HG03280 (cell line): ENCODE measurements at regions not wholly inside any gene's neighbourhood (a gene's known extent, or its start where the extent isn't known, plus 50 kb on each side); places are given as distances from the start of the nearest gene placed in this dataset.

Experiments used
- ATAC-seq: cut with Tn5 transposase; IDR thresholded peaks from one replicate; pipeline ENCODE4 v1.9.1; 2021; ENCODE audit warnings: mild to moderate bottlenecking, moderate library complexity; ENCODE audit not compliant: unreplicated experiment

DNA sequence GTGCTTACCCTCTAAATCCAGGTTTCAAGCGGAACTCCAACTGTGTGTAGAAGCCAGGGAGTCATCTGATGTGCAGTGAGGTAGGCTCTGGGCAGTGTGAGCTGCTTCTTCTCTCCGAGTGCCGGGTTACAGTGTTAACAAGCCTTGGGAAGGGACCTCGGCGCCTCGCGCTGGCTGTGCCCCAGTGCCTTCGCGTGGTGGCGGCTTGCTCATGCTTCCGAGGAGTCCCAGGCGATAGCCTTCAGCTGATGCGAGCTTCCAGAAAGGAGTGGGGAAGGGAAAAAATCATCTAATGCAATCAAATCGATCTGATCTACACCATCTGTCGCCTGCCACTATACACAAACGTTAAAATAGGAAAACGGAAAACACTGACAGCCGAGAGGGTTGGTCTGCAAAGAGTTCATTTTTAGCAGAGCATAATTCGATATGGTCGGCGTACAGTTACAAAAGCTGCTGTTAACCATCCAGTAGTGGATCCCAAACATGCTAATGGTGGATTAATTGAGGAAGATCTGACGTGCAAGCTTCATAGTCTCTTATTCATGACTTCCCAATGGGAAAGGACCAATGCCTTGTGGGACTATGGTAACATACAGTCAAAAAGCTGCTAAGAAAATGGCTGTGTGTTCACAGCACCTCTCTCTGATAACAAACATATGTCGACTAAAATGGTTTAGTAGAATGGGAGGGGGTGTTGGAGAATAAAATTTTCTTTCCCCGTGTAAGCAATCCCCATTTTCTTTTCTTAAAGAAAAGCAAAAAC is 128.7 kb upstream of the DPYD start:
- ATAC-seq, result no peak

DNA sequence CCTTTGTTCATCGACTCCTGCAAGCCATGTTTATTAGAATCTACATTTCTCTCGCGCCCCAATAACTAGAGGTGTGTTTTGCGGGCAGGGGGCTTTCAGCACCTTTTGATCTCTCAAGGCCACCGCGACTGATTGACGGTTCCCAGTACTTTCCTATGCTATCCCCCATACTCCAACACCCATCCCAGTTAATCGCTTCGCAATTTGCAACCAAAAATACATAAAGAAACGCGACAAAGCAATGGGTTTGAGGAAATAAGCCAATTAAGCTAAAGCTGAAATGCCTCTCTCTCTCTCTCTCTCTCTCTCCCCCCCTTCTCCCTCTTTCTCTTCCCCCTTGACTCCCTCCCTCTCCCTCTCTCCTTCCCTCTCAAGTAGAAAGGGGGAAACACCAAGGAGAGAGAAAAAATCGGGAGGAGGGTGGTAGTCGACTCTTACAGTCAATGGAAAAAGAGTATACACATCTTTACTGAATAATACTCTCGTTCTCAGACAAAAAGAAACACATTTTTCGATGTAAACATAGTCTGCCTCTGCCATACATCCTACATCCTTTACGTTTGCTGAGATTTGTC is 128.0 kb upstream of the DPYD start:
- ATAC-seq, result no peak

DNA sequence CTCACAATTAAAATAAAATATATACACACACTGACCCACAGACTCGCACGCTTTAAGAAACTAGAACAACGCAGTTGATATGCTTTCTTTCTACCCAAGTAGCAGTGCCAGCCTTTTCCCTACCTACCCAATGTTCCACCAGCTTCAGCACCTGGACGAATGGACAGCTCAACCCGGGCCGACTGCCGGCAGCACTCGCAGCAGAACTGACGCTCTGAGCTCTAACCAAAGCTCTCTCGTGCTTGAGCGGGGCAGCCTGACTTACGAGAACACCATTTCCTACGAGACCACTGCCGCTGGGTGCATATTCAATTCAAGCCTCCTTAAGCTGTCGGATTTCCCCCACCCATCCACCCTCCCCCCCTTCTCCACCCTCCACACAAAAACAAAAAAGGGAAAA is 127.4 kb upstream of the DPYD start:
- ATAC-seq, result no peak

DNA sequence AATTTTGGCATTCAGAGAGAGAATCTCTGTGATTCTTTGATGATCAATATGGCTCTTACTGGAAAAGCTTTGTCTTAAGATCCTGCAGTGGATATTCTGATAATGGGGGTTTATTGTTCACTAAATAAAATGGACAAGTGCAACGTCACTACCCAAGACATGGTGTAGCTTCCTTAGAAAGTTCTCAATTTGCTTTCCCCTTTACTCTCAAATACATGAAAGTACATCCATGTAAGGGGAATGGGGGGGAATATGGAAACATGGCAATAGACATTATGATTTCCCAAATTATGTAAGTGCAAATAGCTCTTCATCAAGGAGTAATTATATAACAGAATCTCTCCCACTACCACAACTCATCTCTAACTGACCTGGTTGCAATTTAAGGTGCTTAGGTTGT is 126.3 kb upstream of the DPYD start:
- no peak for ATAC-seq

DNA sequence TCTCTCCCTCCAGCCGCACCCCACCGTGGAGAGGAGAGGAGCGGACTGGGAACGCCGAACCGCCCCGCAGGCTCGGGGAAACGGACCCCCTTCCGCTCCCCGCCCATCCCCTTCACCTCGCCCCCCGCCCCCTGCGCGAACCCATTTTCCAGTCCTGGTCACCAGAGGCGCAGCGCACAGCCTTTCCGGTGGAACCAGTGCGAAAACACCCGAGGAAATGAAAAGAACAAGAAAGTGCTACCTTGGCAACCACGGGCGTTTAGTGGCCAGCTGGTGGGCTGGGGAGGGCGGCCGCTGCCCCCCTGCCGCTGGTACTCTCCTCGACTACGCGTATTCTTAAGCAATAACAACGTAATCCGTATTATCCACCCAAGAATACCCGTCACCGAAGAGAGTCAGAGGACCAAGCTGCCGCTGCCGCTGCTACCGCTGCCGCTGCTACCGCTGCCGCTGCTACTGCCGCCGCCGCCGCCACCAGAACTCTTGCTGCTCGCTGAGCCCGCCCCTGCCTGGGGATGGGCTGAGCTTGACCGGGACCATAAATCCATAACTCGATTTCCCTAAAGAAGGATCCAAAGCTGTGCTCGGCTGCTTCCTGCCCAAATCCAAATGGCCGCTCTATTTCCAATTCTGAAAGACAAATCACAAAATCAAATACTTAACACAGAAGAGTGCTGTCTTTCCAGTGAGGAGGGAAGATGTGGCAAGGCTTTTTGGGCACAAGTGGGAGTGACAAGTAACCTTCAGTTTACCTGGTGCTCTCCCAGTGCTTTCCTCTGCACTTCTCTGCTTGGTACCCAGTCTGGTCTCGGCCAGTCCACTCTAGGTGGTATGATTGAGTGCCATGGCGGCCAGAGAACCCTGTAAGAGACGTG is 125.2 kb upstream of the DPYD start:
- no peak for ATAC-seq

DNA sequence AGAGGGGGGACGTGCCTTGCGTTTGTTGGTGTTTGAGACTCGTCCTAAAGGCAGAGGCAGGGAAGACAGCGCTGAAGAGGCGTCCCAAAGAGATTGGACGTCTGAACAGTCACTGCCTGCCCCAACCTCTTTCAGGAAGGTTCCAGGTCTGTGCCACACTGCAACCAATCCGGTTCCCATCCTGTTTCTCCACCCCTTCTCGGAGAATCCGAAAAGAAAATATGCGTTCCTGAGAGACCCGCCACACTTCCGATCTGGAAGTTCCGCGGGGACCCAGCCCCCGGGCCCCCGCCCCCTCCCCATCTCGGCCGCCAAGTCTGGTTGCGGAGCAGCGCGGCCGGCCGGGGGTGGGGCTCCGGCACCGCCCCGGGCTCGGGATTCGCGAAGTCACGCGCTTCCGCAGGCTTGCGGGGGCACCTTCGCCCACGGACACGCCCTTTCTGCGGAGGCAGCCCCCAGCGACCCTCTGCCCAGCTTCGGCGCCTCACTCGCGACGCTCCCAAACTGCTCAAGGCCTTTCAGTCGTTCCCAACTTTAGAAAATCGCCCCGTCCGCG is 124.5 kb upstream of the DPYD start:
- no peak for ATAC-seq

DNA sequence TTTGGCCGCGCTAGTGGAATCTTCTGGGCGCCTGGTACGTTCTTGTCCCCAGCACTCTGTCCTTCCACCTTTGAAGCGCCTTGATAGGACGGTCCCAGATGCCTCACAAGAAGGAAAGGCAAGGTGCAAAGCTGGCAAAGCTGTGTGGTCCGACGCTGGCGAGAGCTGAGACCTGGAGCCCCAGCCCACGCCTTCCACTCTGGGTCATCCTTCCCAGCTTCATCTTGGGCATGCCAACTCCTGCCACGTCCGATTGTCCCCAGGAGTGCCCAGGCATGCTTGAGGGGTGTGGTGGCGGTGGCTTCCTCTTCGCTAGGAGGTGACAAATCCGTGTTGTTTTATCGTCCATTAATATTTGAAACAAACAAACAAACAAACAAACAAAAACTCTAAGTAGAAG is 123.9 kb upstream of the DPYD start:
- ATAC-seq, result no peak

DNA sequence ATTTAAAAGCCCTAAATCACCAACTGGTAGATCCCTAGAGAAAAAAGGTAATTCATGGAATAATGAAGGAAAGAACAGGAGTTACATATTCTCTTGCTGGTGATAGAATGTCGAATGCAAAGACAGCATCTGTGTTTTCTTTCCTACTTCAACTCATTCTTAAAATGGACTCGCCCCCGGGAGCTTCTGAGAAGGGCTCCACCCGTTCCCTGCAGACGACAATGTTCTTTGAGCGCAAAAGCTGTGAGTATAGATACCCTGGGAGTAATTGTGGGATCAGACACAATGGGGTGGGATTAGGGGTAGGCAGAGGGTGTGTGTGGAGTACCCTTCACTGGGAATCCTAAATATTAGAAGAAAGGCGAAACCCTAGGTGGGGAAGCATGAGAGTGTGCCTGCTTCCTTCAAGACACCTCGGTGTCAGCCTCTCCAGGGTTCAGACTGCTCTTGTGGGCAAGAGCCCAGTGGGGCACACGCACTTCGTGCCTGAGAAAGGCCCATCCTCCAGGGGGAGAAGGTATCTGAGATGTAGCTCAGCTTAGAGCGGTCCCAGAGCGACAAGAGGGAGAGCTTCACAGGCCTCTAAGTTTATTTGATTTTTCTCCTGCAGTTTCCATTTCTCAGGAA is 123.3 kb upstream of the DPYD start:
- no peak for ATAC-seq

DNA sequence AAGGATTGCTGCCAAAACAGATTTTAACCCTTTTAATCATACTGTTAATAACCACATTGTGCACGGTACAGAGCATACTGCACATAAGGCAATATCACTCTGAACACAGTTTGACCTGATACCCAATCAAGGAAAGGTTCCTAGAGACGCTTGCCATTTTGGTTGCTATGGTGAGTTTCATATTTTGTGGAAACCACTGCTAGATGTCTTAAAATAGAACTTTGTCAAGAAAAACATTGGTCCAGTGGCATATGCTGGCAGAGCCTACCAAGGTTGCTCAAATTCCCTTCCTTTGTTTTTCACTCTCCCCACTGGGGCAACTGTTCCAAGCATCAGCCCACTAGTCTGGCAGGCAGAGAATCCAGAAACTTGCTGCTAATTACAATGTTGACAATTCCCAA is 114.8 kb upstream of the DPYD start:
- ATAC-seq, result no peak

DNA sequence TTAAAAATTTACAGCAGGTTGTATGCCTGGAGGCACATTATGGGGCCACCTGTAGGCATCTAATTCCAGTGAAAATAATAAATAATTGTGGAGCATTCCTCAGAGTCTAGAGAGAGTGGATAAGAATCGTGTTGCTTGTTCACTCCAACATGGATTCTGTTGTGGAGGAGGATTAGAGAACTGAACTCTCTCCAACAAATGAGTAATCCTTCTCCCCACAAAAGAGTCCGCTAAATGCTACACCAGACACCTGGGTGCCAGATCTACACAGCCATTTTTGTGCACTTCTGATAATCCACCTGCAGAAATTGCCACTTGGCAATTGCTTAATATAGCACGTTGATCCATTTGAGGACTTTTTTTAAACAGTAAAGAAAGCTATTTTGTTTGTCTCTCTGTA is 113.7 kb upstream of the DPYD start:
- ATAC-seq, result no peak

DNA sequence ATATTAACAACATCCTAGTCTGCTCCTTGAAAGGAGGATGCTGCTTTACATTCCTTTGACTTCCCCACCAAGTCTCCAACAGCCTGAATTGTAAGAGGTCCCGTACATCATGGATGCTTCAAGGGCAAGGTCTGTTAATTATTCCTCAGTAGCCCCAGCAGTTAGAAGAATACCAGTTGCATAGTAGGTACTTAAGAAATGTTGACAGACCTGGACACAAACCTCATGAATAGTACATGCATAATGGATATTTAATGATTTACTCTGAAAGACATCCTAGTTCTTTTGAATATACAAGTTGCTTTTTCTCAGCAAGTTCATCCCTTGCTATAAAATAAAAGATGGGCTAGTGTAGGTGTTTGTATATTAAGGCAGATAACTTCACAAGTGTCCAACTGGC is 112.1 kb upstream of the DPYD start:
- no peak for ATAC-seq

DNA sequence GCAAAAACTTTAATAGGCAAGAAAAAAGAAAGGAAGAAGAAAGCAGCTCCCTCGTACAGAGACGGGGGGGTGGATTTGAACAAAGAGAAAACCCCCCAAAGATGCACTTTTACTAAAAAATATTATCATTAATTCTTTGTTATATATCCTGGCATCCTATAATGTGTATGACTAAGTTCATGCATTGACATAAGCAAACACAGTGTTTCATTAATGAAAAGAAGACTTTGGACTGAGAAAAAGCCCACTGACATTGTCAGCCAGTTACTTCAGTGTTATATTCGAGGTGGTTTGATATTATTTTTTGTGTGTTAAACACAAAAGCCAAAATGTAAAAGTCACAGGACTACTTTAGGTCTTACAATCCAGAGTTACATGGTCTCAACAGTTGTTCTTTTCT is 110.1 kb upstream of the DPYD start:
- no peak for ATAC-seq

DNA sequence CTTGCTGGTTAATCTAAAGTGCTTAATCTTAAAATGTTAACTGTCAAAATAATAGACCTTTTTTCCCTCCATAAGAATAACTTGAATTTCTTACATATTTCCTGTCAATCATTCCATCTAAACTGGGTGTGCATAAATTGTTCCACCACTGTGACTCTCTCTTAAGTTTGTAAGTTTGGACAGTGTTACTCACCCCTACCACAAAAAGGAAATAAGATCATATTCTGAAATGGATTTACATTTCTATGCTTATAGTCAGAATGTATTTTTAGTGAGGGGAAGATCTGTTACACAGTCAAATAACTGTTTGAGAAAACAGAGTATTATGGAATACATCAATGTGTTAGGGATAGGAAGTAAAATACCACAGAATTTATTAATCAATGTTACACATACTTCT is 109.6 kb upstream of the DPYD start:
- ATAC-seq, result no peak

DNA sequence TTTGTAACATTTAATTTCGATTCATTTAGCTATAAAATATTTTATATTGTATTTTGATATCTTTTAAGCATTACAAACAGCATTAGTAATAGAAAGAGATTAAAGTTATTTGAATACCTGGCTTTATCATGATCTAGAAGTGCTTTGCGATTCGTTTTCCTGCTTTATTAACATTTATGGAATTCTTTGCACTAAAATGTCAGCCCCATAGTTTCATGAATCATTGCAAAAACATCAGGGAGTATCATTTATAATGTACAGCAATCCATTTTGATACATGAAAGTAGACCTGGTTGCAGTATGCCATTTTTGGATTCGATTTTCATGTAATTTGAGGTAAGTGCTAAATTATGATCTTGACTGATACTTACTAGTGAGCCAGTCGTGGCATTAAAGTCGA is 108.0 kb upstream of the DPYD start:
- ATAC-seq, result no peak

DNA sequence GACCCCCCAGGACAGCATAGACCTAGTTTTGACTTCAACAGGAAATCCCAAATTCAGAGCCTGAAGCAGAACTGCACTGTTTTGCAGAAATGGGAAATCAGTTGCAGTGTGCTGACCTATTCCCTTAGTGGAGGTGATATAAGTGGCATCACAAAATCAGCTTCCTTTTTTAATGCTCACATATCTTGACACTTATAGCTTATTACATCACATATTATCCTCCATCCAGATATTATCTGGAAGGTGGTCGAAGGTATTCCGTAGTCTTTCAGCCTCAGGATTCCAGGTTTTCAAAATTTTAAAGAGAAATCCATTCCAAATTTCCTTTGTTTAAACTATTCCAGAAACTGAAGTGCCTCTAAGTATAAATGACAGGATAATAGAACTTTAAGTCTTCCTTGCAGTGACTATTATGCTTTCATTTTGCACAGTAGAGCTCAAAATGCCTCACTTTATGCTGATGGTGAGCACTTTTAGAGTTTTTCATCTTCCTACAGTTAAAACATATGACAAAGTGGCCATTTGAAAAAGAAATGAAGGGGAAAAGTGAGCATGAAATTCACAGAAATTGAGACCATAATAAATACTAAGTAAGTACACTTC is 106.4 kb upstream of the DPYD start:
- no peak for ATAC-seq

DNA sequence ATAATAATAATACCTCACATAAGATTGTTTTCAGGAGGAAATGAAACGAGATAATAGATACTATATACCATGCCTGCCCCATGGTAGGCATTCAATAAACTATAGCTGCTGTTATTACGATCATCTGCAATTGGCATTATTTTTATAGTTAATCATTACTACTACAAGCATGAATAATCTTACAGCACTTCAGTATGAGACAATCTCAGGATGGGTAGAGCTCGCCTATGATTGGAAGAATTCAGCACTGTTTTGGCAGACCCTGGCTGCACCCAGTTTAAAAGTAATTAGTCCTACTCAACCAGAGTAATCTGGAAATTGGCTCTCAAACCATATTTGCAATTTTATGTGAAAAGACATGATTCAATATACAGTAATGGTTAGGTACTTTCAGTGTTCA is 105.0 kb upstream of the DPYD start:
- ATAC-seq, result no peak

DNA sequence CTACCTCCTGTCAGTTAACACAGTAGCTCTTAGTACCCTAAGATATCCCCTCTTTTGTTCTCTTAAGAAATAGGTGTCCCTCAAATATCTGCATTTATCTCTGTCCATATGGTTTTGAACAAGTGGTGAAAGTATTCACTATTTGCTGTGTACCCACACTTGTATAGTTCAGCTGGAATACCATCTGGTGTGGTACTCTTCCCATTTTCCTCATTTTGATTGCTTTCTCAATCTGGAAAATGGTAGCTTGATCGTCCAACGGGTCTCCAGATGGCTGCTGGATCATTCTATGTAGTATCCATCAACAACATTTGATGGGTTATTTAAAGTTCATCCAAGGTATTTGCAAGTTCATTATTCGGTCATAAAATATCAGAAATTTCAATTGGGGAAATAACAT is 100.3 kb upstream of the DPYD start:
- ATAC-seq, result no peak

DNA sequence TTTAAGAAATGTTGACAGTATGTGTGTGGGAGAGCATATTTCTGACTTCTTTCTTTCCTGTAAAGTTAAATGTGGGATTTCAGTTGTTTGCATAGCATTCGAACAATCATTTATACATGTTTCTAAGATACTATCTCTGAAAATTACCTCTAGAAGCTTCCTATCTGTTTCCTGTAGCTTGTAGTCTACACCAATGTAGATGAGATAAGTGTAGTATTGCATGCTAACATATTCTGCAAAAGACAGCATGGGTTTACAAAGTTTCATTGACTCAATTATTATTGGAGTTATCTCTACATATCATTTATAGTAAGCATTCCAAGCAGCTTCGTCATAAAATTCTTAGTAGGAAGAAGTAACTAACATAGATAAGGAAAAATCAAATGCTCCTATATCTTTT is 98.9 kb upstream of the DPYD start:
- no peak for ATAC-seq

DNA sequence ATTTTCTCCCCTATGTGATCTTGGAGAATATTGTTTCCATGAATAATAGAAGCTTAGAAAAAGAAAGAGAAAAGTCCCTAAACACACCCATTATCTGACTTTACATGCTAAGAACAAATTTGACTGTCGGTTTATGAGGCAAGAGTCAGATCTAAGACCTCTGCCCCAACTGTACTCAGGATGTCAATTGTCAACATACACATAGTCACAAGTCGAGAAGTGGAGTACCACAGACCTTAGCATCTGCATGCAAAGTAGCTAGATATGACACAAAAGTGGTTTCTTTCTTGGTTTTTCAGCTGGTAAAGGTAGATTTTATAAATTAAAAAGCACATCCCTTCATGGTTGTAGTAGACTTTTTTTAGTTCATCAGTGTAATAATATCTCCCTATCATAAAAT is 97.2 kb upstream of the DPYD start:
- ATAC-seq, result no peak

DNA sequence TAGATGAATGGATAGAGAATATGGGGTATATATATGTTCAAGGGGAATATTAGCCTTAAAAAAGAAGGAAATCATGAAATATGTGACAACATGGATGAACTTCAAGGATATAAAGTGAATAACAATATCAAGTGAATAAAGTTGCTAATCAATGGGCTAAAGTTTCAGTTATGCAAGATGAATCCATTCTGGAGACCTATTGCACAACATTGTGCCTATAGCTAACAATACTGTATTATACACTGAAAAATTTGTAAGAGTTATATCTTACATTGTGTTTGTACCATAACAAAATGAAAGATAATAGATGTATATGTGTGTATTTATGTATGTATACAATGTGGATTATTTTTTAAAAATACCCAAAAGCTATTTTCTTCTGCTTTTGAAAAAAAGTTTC is 96.3 kb upstream of the DPYD start:
- no peak for ATAC-seq

DNA sequence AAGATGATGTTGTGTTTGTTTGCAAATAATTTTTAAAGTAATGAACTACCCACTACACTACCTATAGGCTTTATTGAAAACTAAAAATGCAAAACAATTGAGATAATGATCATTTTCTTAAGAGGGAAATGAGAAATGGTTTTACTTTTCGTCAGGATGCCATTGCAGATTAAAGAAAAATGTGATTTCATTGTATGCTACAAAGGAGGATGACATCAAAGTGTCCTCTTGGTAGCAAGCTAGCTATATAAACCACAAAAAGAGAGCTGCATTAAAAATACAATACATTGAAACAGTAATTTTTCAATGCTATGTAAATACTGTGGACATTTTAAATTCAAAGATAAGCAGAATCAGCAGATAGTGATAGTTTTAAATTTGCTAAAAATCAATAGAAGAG is 87.5 kb upstream of the DPYD start:
- no peak for ATAC-seq
